DMS 273 (cell line): ENCODE measurements at regions not wholly inside any gene's neighbourhood (a gene's known extent, or its start where the extent isn't known, plus 50 kb on each side); places are given as distances from the start of the nearest gene placed in this dataset.
"Not testable (repeated sequence)": the region's sequence is repeated elsewhere in the genome, so short reads cannot be mapped to it uniquely, and the experiment has no call there.

Experiments used
- DNase-seq: peaks from one replicate; lab custom pipeline; 2025; ENCODE audit not compliant: unreplicated experiment; lab: John Stamatoyannopoulos, UW

DNA sequence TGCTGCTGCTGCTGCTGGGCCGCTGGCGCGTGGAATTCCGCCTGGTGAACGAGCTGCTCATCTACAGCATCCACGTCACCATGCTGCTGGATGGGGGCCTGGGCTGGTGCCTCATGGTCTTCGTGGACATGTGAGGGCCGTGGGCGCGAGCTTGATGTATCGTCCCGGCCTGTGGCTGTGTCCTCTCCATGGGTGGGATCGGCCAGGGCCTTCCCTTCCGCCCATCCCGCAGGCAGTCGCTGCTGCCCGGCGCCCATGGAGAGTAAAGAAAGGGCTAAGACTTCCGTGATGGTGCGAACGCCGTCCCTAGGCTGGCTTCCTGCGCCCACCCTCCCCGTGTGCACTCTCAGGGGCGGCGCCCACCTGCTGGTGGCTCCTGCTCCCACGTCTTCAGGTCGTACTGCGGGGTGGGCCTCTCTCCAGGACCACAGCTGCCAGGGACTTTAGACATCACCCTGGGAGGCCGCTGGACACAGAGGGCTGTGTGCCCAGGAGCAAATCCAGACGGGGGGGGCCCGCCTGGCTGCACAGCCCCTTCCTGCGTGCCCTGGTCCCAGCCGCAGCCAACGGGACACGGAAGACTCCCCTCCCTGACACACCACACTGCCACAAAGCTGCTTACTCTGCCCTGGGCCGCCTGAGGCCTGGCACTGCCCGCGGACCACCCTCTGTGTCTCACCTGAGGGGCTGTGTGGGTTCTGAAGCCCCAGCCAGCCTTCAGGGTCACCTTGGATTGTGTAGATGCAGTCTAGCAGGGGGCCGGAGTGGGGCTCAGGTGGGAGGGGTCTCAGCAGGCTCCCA is 167.5 kb downstream of the SEPTIN7 start:
- DNase-seq = no peak

DNA sequence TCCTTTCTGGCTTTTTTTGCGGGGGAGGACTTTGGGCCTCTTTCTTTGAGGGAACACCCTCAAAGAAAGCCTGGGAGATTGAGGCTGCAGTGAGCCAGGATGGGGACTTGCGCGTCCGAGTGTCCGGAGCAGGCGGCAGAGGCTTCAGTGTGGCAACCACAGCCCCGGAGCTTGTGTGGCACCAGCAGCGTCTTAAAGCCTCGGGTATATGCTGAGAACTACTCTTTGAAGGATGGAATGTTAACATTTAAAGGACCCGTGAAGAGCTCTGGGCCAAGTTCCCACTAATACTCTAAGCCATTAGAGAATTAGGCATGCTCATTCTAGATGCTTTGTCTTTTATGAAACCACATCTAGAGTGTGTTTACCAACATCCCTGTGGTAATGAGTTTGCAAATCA is 168.2 kb downstream of the SEPTIN7 start:
- no peak for DNase-seq

DNA sequence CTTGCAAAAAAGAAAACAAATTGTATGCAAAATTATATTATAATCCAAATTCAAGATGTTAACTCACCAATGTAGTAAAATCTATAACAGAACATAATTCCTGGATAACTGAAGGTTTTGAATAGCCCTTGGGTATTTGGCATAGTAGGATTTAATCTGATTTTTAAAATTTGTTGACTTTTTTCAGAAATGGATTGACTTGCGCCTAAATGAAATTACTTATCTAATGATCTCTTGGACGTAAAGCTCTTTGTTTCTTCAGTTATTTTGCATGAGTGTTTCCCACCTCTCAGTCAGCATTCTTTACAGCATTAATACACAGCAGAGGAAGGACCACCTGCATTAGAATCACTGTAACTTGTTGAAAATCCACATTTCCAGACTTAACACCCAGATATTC is 169.6 kb downstream of the SEPTIN7 start:
- DNase-seq = no peak

DNA sequence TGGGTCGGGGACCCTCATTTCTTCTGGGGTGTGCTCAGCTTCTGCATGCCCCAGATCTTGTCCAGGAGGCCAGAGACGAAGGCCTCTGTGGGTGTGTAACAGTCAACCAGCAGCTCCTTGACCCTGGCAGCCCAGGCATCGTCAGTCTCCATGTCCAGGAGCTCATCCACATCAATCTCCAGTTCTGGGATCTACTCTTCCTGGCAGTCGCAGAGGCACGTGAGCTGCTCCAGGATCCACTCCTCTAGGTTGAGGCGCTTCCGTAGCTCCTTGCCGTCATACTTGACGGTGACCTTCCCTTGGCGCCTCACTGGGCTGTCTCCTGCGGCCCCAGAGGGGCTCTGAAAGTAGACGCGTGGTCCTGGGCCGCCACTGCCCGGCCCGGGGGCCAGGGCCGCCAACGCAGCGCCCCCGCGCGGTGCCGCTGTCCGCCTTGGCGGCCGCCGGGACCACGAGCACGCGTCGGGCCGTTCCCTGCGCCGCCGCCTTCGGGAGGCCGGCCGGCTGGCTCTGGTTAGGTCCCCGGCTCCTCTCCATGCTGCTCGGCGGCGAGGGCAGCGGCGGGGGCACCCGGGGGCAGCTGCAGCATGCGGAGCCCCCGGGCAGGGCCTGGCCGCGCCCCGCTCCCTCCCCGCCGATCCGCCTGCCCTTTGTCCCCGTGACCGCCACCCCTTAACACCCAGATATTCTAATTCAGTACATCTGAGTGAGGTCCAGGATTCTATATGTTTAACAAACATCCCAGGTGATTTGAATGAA is 170.5 kb downstream of the SEPTIN7 start:
- DNase-seq = no peak

DNA sequence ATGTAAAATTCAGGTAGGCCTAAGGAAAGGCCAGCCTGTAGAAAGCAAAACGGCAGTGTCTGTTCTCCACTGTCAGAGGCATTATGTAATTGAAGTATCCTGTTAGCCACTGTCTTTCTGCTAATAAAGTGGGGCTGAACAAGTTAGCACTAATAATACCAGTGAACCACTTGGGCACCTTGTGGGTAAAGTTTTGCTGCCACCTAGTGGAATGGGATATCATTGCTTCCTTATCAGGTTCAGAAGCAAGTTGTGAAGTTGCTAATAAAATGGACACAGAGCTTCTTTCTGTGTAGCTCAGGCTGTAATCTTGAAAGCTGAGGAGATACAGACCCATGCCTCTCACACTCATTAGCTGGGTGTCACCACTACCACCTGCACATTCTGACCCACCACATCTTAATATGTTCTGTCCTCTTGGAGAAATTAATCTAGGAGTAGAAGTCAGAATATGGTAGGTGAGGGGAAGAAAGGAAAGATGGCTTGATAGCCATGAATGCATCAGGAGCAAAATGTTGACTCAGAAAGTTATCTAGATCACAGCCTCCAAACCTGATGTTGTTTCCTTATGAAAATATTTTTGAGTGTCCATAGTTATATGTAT is 175.1 kb downstream of the SEPTIN7 start:
- peak; percentile 93 for DNase-seq

DNA sequence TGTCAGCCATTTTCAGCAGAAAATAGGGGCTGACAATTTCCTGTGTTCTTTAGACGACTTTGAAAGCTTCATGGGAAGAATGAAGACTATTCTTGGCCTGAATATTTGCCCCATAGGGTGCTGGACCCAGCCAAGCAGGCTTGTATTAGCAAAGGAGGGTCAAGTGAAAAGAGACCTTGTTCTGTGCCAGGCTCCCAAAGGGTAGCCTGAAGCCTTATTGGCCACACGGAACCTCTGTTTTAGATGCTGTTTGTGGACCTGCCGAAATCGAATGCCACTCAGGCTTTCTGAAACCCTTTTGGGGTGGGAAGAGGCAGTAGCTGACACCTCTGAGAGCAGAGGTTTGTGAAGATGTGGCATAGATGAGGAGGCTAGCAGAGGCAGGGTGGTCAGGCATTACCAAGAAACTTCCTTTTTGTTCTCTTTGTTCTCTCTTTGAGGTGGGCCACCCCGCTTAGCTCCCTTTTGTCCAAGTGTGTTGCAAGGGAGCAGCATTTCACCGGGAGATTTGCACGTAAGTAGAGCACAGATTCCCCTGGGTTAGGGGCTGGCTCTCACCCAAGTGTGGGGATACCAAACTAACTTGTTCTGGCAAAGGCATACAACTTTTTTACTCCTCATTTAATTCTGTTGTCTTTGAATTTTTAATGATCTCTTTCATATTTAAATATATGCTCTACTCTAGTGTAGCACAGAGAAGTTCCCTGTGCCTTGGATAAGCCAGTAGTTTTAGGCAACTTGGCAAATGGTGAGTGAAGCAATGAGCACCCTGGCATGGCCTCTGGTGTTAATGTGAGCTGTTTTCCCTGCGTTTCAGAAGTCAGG is 174.0 kb upstream of the EEPD1 start:
- DNase-seq = not testable (repeated sequence)

DNA sequence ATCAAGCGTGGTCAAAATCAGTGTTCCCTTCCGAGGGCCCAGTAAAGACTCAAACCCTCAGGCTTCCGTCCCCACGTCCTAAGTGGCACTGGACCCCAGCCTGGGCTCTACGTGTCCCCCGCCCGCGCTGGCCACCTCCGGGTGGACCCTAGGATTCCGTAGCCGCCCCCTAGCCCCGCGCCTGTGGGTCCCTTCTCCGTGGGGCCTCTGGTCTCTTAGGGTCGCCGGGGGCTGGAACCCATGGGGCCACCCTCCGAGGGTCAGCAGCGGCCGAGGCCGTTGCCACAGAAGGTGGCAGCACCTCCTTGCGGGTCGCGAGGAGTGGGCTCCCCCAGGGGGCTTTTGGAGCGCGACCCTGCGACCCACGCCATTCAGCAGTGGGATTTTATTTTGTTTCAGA is 170.5 kb upstream of the EEPD1 start:
- no peak for DNase-seq

DNA sequence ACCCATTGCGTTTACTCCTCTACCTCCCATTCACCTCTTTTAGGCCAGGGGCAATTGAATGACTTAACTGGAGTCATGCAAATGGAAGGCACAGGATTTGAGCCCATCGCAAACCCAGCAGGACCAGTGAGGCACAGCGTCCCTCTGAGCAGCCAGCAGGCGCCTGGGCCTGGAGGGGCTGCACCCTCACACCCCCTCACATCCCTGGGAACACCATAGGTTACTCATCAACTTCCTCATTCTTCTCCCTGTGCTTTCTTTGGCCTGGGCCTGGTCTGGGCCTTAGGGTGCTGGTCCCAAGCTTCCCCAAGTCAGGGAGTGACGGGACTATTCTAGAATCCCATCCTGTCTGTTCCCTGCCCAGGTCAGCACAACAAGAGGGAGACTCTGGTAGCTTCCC is 169.4 kb upstream of the EEPD1 start:
- DNase-seq = no peak

DNA sequence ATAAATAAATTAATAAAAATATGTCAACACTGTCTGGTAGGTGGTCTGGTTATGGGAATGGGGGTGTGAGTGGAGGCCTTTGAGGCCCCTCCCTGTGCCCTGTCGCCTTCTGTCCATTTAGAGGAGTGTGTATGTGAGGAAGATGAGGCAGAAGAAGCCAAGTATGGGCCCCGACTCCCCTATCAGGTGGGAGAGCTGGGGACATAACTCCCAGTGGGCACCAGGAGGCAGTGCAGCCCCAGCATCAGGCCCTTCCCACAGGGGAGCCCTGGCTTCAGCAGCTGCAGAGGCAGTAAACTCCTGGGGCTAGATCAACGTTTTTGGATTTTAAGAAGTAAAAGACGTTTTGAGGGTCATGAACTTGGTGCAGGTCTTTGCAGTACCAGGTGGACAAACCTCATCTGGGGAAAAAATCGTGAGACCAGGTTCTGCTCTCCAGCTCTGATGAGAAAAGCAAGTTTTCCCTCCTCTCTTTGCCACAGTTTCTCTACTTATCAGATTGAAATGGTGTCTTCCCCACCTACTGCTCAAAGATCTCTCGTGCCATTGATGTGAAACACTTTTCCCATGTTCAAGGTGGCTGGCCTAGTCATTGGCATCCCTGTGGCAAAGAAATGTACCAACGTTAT is 167.8 kb upstream of the EEPD1 start:
- peak; percentile 93 for DNase-seq

DNA sequence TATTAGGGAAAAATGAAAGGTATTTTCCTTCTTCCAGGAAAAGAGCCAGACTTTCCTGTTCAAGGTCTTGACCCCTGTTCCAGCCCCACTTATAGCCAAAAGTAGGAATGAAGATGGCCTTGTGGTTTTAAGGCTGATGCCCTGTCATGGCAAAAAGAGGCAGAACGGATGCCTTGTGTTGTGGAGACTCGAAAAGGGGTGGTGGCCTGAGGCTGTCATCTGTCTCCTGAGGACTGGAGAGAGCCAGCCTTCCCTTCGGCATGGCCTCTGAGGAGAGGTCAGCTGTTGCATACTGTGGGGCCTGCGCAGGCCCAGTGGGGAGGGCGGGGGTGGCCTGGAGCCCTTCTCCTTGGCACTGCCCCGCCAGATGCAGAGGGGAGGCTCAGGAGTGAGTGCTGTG is 166.0 kb upstream of the EEPD1 start:
- DNase-seq = no peak

DNA sequence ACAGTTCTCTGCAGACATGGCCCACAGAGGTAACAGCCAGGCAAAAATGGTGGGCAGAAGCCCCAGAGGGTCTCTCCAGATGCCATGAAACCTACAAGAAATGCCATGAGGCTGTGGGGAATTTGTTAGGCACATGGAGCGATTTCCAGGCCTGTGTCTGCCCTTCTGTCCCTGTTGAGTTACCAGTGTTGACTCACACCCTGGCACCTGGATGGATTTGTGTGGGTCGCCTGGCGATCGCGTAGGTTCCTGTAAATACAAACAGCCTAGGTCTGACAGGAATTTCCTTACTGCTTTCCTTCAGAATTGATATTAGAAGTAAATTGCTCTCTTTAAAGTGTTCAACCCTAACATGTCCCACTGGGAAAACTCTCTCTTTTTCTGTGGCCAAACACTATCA is 164.9 kb upstream of the EEPD1 start:
- no peak for DNase-seq

DNA sequence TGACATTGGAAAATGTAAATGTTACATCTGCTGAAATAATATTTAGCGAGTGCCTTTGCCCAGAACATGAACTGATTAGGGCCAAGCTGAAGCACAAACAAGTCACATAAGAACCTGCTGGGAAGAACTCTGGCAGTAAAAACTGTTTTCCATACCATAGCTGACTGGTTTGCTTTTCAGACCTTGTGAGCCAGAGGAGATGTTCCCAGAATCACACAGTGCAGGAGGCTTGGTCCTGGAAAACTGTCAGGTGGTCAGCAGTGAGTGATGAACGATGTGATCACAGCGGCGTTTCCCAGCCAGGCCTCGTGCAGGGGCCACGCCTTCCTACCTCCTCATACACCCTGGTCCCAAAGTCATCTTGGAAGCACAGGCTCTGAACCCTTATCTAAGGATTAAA is 164.2 kb upstream of the EEPD1 start:
- DNase-seq = no peak

DNA sequence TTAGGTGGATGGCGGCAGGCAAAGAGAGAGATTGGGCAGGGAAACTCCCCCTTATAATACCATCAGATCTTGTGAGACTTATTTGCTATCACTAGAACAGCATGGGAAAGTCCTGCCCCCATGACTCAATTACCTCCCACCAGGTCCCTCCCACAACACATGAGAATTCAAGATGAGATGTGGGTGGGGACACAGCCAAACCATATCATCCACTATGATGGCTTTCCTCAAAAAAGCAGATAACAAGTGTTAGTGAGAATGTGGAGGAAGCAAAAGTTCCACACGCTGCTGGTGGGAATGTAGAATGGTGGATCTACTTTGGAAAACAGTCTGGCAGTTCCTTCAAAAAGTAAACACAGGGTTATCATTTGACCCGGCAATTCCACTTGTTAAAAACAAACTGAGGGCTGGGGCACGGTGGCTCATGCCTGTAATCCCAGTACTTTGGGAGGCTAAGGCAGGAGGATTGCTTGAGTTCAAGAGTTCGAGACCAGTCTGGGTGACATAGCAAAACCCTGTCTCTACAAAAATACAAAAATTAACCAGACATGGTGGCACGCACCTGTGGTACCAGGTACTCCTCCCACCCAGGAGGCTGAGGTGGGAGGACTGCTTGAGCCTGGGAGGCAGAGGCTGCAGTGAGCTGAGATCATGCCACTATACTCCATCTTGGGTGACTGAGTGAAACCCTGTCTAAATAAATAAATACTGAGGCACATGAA is 161.4 kb upstream of the EEPD1 start:
- no peak for DNase-seq

DNA sequence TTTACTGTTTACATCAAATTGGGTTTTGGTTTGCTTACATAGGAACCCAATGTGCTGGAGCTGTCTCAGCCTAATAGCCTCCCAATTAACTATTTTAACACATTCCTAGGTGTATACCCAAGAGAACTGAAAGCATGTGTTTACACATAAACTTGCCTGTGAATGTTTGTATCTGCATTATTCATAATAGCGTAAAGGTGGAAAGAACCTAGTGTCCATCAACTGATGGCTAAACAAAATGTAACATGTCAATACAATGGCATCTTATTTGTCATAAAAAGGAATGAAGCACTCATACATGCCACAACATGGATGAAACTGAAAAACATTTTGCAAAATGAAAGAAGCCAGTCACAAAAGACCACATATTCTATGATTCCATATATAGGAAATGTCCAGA is 160.6 kb upstream of the EEPD1 start:
- DNase-seq = no peak

DNA sequence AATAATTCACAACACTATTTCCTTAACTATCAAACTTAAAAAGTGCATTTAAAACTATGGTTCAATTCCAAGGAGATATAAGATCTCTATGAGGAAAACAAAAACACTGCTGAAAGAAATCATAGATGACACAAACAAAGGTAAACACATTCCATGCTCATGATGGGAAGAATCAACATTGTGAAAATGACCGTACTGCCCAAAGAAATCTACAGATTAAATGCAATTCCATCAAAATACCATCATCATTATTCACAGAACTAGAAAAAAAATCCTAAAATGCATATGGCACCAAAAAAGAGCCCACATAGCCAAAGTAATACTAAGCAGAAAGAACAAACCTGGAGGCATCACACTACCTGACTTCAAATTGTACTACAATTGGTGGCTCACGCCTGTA is 159.9 kb upstream of the EEPD1 start:
- no peak for DNase-seq

DNA sequence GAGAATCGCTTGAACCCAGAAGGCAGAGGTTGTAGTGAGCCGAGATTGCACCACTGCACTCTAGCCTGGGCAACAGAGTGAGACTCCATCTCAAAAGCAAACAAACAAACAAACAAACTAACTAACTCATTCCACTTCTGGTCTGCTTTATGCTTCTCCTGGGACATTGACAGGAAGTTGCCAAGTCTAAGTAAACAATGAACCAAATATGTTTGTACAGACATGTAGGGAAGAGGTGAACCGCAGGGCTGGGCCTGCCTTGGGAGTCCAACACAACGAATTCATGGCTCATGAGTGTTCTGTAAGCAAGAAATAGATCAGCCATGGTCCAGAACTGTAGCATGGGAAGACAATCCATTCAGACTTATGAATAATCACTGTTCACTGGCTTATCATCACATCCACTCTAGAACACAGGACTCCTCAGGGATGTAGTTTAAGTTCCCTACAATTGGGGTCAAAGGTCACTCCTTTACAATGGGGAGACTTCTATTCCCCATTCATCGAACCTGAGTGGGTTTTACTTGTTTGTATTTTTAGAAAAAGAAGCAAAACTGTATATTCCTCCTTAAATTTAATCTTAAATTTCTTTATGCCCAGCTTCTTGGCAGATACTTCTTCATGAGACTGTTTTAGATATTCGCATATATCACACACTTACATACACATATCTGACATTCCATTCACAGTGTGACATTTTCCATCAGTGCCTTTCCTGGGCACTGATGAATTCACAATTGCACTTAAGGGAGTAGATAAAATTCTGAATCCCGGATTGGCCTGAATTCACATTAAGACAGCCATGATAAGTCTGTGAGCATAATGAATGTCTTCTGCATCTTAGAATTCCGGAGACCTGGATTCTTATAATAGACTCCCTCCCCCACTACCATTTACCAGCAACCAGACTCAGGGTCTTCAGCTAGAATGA is 159.1 kb upstream of the EEPD1 start:
- no peak for DNase-seq

DNA sequence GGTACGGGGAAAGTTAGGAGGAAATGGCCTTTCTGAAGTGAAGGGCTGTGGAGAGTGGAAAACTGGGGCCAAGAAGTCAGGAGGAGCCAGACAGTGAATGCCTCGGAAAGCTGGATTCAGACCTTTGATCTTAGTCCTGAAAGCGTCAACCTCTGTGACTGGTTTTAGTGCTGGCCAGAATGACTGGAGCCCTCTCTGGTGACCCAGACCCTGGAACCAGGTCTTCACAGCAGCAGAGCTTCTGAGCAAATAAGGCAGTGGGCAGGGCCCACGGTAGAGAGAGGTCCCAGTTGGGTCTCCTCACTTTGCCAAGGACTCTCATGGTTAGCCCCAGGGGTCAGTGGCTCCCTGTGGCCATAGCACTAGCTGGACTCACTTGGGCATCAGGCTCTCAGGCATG is 157.7 kb upstream of the EEPD1 start:
- no peak for DNase-seq

DNA sequence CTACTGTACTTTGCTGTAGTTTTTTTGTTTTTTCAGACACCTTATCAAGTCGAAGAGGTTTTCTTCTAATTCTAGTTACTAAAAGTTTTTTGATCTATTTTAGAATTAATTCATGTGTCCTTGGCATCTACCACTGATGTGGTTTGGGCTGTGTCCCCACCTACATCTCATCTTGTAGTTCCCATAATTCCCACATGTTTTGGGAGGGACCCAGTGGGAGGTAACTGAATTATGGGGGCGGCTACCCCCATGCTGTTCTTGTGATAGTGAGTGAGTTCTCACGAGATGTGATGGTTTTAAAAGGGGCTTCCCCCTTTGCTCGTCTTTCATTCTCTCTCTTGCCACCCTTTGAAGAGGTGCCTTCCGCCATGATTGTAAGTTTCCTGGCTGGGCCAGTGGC is 154.6 kb upstream of the EEPD1 start:
- DNase-seq = no peak

DNA sequence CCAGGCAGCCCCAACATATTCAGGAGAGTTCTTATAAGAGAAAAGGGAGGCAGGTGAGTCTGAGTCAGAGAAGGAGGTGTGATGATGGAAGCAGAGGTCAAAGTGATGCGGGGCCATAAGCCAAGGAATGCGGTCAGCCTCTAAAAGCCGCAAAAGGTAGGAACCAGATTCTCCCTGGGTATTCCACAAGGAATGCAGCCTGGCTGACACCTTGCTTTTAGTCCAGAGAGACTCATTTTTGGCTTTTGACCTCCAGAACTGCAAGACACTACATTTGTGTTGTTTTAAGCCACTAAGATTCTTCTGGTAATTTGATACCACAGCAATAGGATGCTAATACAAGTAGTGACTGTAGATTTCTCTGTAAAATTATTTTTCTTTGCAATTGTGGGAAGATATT is 151.5 kb upstream of the EEPD1 start:
- no peak for DNase-seq
